HepG2 (cell line): ENCODE measurements at regions not wholly inside any gene's neighbourhood (a gene's known extent, or its start where the extent isn't known, plus 50 kb on each side); places are given as distances from the start of the nearest gene placed in this dataset.

ENCODE experiments used
- ATAC-seq: fragments of 200-7000 bp; cut with Tn5 transposase; 3 replicates; pipeline ENCODE4 v1.9.1; 2020; ENCODE audit warnings: mild to moderate bottlenecking, moderate library complexity
- BruUV-seq: library from RNA; stranded (reverse); fragments of 400-500 nt; replicated peaks from 2 replicates; lab custom pipeline; 2021; lab: Mats Ljungman, UMichigan
- CTCF ChIA-PET: fragments of 300-600 bp; formaldehyde crosslinking; extraction: SDS; loops from one replicate; lab custom pipeline; 2021; ENCODE audit warnings: low total read pairs, inconsistent platforms, low intra/inter-chr PET ratio; lab: Yijun Ruan, JAX
- POLR2A ChIA-PET: fragments of 350-600 bp; sonication (Branson Sonifier 250); formaldehyde crosslinking; loops from one replicate; lab custom pipeline; 2020; ENCODE audit warnings: antibody characterized with exemption, inconsistent platforms; lab: Yijun Ruan, JAX
- DNase-seq: peaks from one replicate; pipeline ENCODE4 v3.0.0-alpha.2; 2015; ENCODE audit warnings: low spot score
- FAIRE-seq: peaks from 3 replicates; lab custom pipeline; 2011; peaks lifted over from hg19 to GRCh38; lab: Jason Lieb, UNC
- H2AFZ ChIP-seq: one replicate; pipeline ENCODE4 v1.6.1; 2011; ENCODE audit warnings: low read length, inconsistent platforms
- H3K27ac ChIP-seq: fragments of 300-600 bp; 3 replicates; pipeline ENCODE4 v1.8.0; 2011; ENCODE audit warnings: mixed run types, mild to moderate bottlenecking, mixed read lengths, low read length, inconsistent platforms; ENCODE audit not compliant: insufficient read depth; ENCODE audit errors: extremely low read length
- H3K27me3 ChIP-seq, 2 experiments: fragments of 200-600 bp in 1 of 2; 2 replicates in 1 of 2; 3 replicates in 1 of 2; pipeline versions ENCODE4 v1.6.0 to v1.8.0; 2011; ENCODE audit warnings: low read length in 2 of 2, mild to moderate bottlenecking in 2 of 2, moderate library complexity in 2 of 2, inconsistent platforms in 1 of 2; ENCODE audit not compliant: insufficient read depth in 2 of 2, control insufficient read depth in 1 of 2
- H3K36me3 ChIP-seq, 2 experiments: fragments of 200-600 bp in 1 of 2; replicated peaks in 1 of 2; 2 replicates in 1 of 2; 3 replicates in 1 of 2; pipeline versions ENCODE4 v1.5.1 to v1.8.0; 2011; ENCODE audit warnings: low read length in 2 of 2, inconsistent platforms in 1 of 2; ENCODE audit not compliant: insufficient read depth in 2 of 2, control insufficient read depth in 1 of 2
- H3K4me1 ChIP-seq: 2 replicates; pipeline ENCODE4 v1.5.1; 2012; ENCODE audit warnings: low read length, inconsistent platforms; ENCODE audit not compliant: insufficient read depth
- H3K4me2 ChIP-seq: 2 replicates; pipeline ENCODE4 v1.6.0; 2011; ENCODE audit warnings: low read depth, low read length, inconsistent platforms
- H3K4me3 ChIP-seq, 3 experiments: fragments of 200-600 bp in 1 of 3; sonication (generic), shearing (Covaris generic) in 1 of 3; replicated peaks in 1 of 3; 2 replicates each; pipeline ENCODE4 v1.5.1; 2011 to 2016; ENCODE audit warnings: low read length in 3 of 3, inconsistent platforms in 2 of 3, low read depth in 2 of 3, mild to moderate bottlenecking in 2 of 3, control low read depth in 1 of 3, mixed read lengths in 1 of 3; ENCODE audit not compliant: insufficient read depth in 1 of 3
- H3K79me2 ChIP-seq: one replicate; pipeline ENCODE4 v1.6.1; 2011; ENCODE audit warnings: low read length, inconsistent platforms; ENCODE audit not compliant: insufficient read depth
- H3K9ac ChIP-seq: 2 replicates; pipeline ENCODE4 v1.6.0; 2011; ENCODE audit warnings: mild to moderate bottlenecking, low read depth, low read length, inconsistent platforms; ENCODE audit not compliant: insufficient read depth
- H3K9me3 ChIP-seq: 2 replicates; pipeline ENCODE4 v1.5.1; 2012; ENCODE audit warnings: mild to moderate bottlenecking, low read length
- H4K20me1 ChIP-seq: 2 replicates; pipeline ENCODE4 v1.6.0; 2011; ENCODE audit warnings: inconsistent platforms, mild to moderate bottlenecking, low read length, moderate library complexity; ENCODE audit not compliant: insufficient read depth
- CENPX ChIP-seq: sonication (generic); formaldehyde crosslinking; IDR thresholded peaks from 2 replicates; pipeline ENCODE4 v1.9.0; 2021; ENCODE audit warnings: mild to moderate bottlenecking, missing genetic modification reagents, moderate library complexity
- CREM ChIP-seq, 2 experiments: sonication (generic) in 1 of 2; formaldehyde crosslinking in 1 of 2; IDR thresholded peaks; 2 replicates each; pipeline versions ENCODE4 v1.4.0 to v1.6.1; 2016 to 2020; ENCODE audit warnings: antibody characterized with exemption in 1 of 2, mild to moderate bottlenecking in 1 of 2, missing genetic modification reagents in 1 of 2
- FOXK2 ChIP-seq: fragments of 450-650 bp; IDR thresholded peaks from 2 replicates; pipeline ENCODE4 v1.6.1; 2016
- HNF4A ChIP-seq: sonication (generic); formaldehyde crosslinking; IDR thresholded peaks from 2 replicates; pipeline ENCODE4 v1.4.0; 2020; ENCODE audit warnings: missing genetic modification reagents
- MBNL3 ChIP-seq: fragments of 250-450 bp; sonication (Bioruptor Pico); conservative IDR thresholded peaks from 2 replicates; pipeline ENCODE4 v1.8.0; 2022; ENCODE audit warnings: mild to moderate bottlenecking, inconsistent platforms
- MEIS1 ChIP-seq: sonication (generic); formaldehyde crosslinking; IDR thresholded peaks from 2 replicates; pipeline ENCODE4 v1.9.0; 2021; ENCODE audit warnings: mild to moderate bottlenecking, missing genetic modification reagents, moderate library complexity, borderline replicate concordance
- MTF1 ChIP-seq: sonication (generic); formaldehyde crosslinking; IDR thresholded peaks from 2 replicates; pipeline ENCODE4 v1.5.0; 2020; ENCODE audit warnings: missing genetic modification reagents
- PATZ1 ChIP-seq: sonication (generic); formaldehyde crosslinking; IDR thresholded peaks from 2 replicates; pipeline ENCODE4 v1.4.0; 2020; ENCODE audit warnings: missing genetic modification reagents
- PHF20 ChIP-seq: sonication (generic); formaldehyde crosslinking; IDR thresholded peaks from 2 replicates; pipeline ENCODE4 v1.5.0; 2020; ENCODE audit warnings: mild to moderate bottlenecking, missing genetic modification reagents
- RBFOX2 ChIP-seq: fragments of 200-400 bp; formaldehyde crosslinking; IDR thresholded peaks from 2 replicates; pipeline ENCODE4 v1.6.1; 2017; ENCODE audit warnings: low read depth, mild to moderate bottlenecking, low read length
- SP4 ChIP-seq: sonication (generic); formaldehyde crosslinking; IDR thresholded peaks from 2 replicates; pipeline ENCODE4 v1.8.1; 2023; ENCODE audit warnings: mild to moderate bottlenecking, missing genetic modification reagents
- TAF1 ChIP-seq: sonication (generic); formaldehyde crosslinking; IDR thresholded peaks from 2 replicates; pipeline ENCODE4 v1.4.0; 2020; ENCODE audit warnings: missing genetic modification reagents
- ZBED4 ChIP-seq: sonication (generic); formaldehyde crosslinking; IDR thresholded peaks from 2 replicates; pipeline ENCODE4 v1.4.0; 2020; ENCODE audit warnings: missing genetic modification reagents, borderline replicate concordance
- ZFP90 ChIP-seq: sonication (generic); formaldehyde crosslinking; IDR thresholded peaks from 2 replicates; pipeline ENCODE4 v1.8.0; 2022; ENCODE audit warnings: missing genetic modification reagents, mild to moderate bottlenecking, inconsistent platforms, borderline replicate concordance
- ZNF7 ChIP-seq: IDR thresholded peaks from 2 replicates; pipeline ENCODE4 v1.6.1; 2016; ENCODE audit warnings: missing biosample characterization, missing genetic modification reagents
- ZNF720 ChIP-seq: sonication (generic); formaldehyde crosslinking; IDR thresholded peaks from 2 replicates; pipeline ENCODE4 v1.4.0; 2020; ENCODE audit warnings: missing genetic modification reagents
- ZNF761 ChIP-seq: sonication (generic); formaldehyde crosslinking; conservative IDR thresholded peaks from 2 replicates; pipeline ENCODE4 v1.4.0; 2020; ENCODE audit warnings: mild to moderate bottlenecking, missing genetic modification reagents
- ZNF878 ChIP-seq: sonication (generic); formaldehyde crosslinking; IDR thresholded peaks from 2 replicates; pipeline ENCODE4 v1.8.1; 2023; ENCODE audit warnings: mild to moderate bottlenecking, missing genetic modification reagents, moderate library complexity
- WGBS: methylation state at CpG from one replicate; pipeline ENCODE4 v1.1.6; 2017; ENCODE audit warnings: low lambda C conversion rate; 5-methylcytosine and 5-hydroxymethylcytosine counted together
- in situ Hi-C: cut with HindIII; loops from 2 replicates; pipeline ENCODE4 v1.10.0; 2017; ENCODE audit warnings: low pct_unique_long_range_greater_than_20kb; ENCODE audit not compliant: extremely low pct_ligation_motif_present
- intact Hi-C: fragments of 100-400 bp; cut with micrococcal nuclease; formaldehyde crosslinking; loops from one replicate; pipeline ENCODE4 v1.10.0; 2022; ENCODE audit not compliant: unreplicated experiment

- DNase-seq: no peak
- no peaks in the 10 kb centered on the region for H3K4me1 ChIP-seq
- no peaks in the 10 kb centered on the region for H3K27me3 ChIP-seq
- FAIRE-seq: no peak
- ATAC-seq: no peak
- no peak overlapping the region for H3K4me3 ChIP-seq
- in situ Hi-C loops: no loop called here
- H3K79me2 ChIP-seq: no peaks in the 10 kb centered on the region
- no peak overlapping the region for H3K9ac ChIP-seq
- intact Hi-C loops: no loop called here
- TF ChIP-seq MTF1 (CRISPR knock-in tag) (no peak), CENPX (CRISPR knock-in tag) (no peak), HNF4A (CRISPR knock-in tag) (no peak), MBNL3 (CRISPR knock-in tag) (no peak), CREM (IDR thresholded peaks at IDR 0.05) (no peak), CREM (CRISPR knock-in tag; IDR thresholded peaks at IDR 0.05) (no peak), RBFOX2 (no peak), ZBED4 (CRISPR knock-in tag) (no peak), SP4 (no peak), FOXK2 (no peak), PATZ1 (no peak), MEIS1 (no peak), ZNF720 (no peak), ZNF7 (CRISPR knock-in tag) (no peak), ZNF761 (CRISPR knock-in tag) (no peak), ZFP90 (CRISPR knock-in tag) (no peak), PHF20 (CRISPR knock-in tag) (no peak), TAF1 (CRISPR knock-in tag) (no peak), ZNF878 (no peak)
- H3K36me3 ChIP-seq: no peaks in the 10 kb centered on the region
- ChIA-PET CTCF (no interaction called here), POLR2A (no interaction called here)
- H3K4me2 ChIP-seq: no peak overlapping the region
- no peaks in the 10 kb centered on the region for H4K20me1 ChIP-seq
- no peaks in the 10 kb centered on the region for H3K9me3 ChIP-seq
- H2AFZ ChIP-seq: no peak overlapping the region
- no peak overlapping the region for H3K27ac ChIP-seq
- 62% methylated on average over 6 of the region's 6 CpGs for WGBS
- BruUV-seq: no TSS peak
Measured at GRCh38 chr4:55248756-55249155, 97.3 kb upstream of the SRD5A3 start.
